K562 (cell line): ENCODE measurements at regions not wholly inside any gene's neighbourhood (a gene's known extent, or its start where the extent isn't known, plus 50 kb on each side); places are given as distances from the start of the nearest gene placed in this dataset.

ENCODE experiments used
- ATAC-seq: fragments of 200-7000 bp; cut with Tn5 transposase; 3 replicates; pipeline ENCODE4 v1.9.1; 2020; ENCODE audit warnings: moderate library complexity
- BruUV-seq: library from RNA; stranded (reverse); fragments of 400-500 nt; replicated peaks from 2 replicates; lab custom pipeline; 2021; lab: Mats Ljungman, UMichigan
- CTCF ChIA-PET: fragments of 300-600 bp; formaldehyde crosslinking; extraction: SDS; loops from one replicate; lab custom pipeline; 2021; ENCODE audit warnings: low intra/inter-chr PET ratio; lab: Yijun Ruan, JAX
- POLR2A ChIA-PET: fragments of 300-600, 350-650 bp; sonication (Branson Sonifier 250); formaldehyde crosslinking; extraction: SDS; loops from one replicate; lab custom pipeline; 2021; ENCODE audit warnings: antibody characterized with exemption, inconsistent platforms; lab: Yijun Ruan, JAX
- DNase-seq, 4 experiments: peaks; one replicate each; pipeline versions ENCODE4 v3.0.0 to v3.0.0-alpha.2; 2011 to 2018; ENCODE audit warnings: low spot score in 3 of 4, mixed read lengths in 3 of 4; ENCODE audit errors: extremely low read depth in 1 of 4
- FAIRE-seq: peaks from 2 replicates; lab custom pipeline; 2011; peaks lifted over from hg19 to GRCh38; lab: Jason Lieb, UNC
- H2AFZ ChIP-seq: 2 replicates; pipeline ENCODE4 v1.6.0; 2011; ENCODE audit warnings: low read depth, low read length, control low read depth, inconsistent platforms
- H3K27ac ChIP-seq: fragments of 200-600 bp; 3 replicates; pipeline ENCODE4 v1.8.0; 2011; ENCODE audit warnings: low read depth, mild to moderate bottlenecking, control low read depth, inconsistent platforms, low read length, moderate library complexity, mixed read lengths; ENCODE audit errors: extremely low read depth
- H3K27me3 ChIP-seq, 2 experiments: fragments of 300-600 bp in 1 of 2; 2 replicates in 1 of 2; 3 replicates in 1 of 2; pipeline versions ENCODE4 v1.6.0 to v1.8.0; 2011; ENCODE audit warnings: inconsistent platforms in 2 of 2, low read length in 2 of 2, mild to moderate bottlenecking in 1 of 2, mixed read lengths in 1 of 2, moderate library complexity in 1 of 2; ENCODE audit not compliant: control insufficient read depth in 2 of 2, insufficient read depth in 2 of 2
- H3K36me3 ChIP-seq: fragments of 300-600 bp; 3 replicates; pipeline ENCODE4 v1.8.0; 2011; ENCODE audit warnings: mild to moderate bottlenecking, low read length, inconsistent platforms; ENCODE audit not compliant: control insufficient read depth, insufficient read depth
- H3K4me1 ChIP-seq, 2 experiments: fragments of 200-600 bp in 1 of 2; replicated peaks in 1 of 2; 2 replicates in 1 of 2; 3 replicates in 1 of 2; pipeline versions ENCODE4 v1.5.1 to v1.8.0; 2011; ENCODE audit warnings: inconsistent platforms in 2 of 2, low read length in 2 of 2, mild to moderate bottlenecking in 1 of 2, mixed read lengths in 1 of 2, moderate library complexity in 1 of 2; ENCODE audit not compliant: control insufficient read depth in 2 of 2, insufficient read depth in 2 of 2
- H3K4me2 ChIP-seq: 2 replicates; pipeline ENCODE4 v1.6.1; 2011; ENCODE audit warnings: low read length, control low read depth, inconsistent platforms, mixed read lengths; ENCODE audit not compliant: insufficient read depth
- H3K4me3 ChIP-seq: fragments of 200-600 bp; sonication (generic), shearing (Covaris generic); 2 replicates; pipeline ENCODE4 v1.5.1; 2016; ENCODE audit warnings: control low read depth, inconsistent platforms
- H3K79me2 ChIP-seq: fragments of 200-600 bp; 3 replicates; pipeline ENCODE4 v1.8.0; 2011; ENCODE audit warnings: low read length, inconsistent platforms; ENCODE audit not compliant: control insufficient read depth, insufficient read depth
- H3K9ac ChIP-seq, 2 experiments: 2 replicates each; pipeline versions ENCODE4 v1.6.0 to v1.6.1; 2011; ENCODE audit warnings: low read depth in 2 of 2, low read length in 2 of 2, control low read depth in 1 of 2, inconsistent platforms in 1 of 2, mild to moderate bottlenecking in 1 of 2, mixed read lengths in 1 of 2; ENCODE audit not compliant: insufficient read depth in 1 of 2
- H3K9me1 ChIP-seq: one replicate; pipeline ENCODE4 v1.6.0; 2011; ENCODE audit warnings: inconsistent platforms, mild to moderate bottlenecking, low read length, moderate library complexity; ENCODE audit not compliant: control insufficient read depth, insufficient read depth
- H3K9me3 ChIP-seq: replicated peaks from 2 replicates; pipeline ENCODE4 v1.5.1; 2011; ENCODE audit warnings: low read depth, low read length, inconsistent platforms; ENCODE audit not compliant: control insufficient read depth, insufficient read depth
- H4K20me1 ChIP-seq: replicated peaks from 2 replicates; pipeline ENCODE4 v1.6.1; 2011; ENCODE audit warnings: low read length, inconsistent platforms, mixed read lengths; ENCODE audit not compliant: control insufficient read depth, insufficient read depth
- DDX20 ChIP-seq: fragments of 450-650 bp; IDR thresholded peaks from 2 replicates; pipeline ENCODE4 v1.6.1; 2016; ENCODE audit warnings: missing genetic modification characterization, low read depth, mild to moderate bottlenecking, missing compliant biosample characterization, moderate library complexity
- EP400 ChIP-seq: fragments of 450-650 bp; IDR thresholded peaks from 2 replicates; pipeline ENCODE4 v1.6.1; 2017; ENCODE audit warnings: antibody characterized with exemption, mild to moderate bottlenecking, moderate library complexity
- POLR2H ChIP-seq: IDR thresholded peaks from 2 replicates; pipeline ENCODE4 v1.6.1; 2016; ENCODE audit warnings: missing genetic modification characterization, low read depth, mild to moderate bottlenecking, control low read depth, missing compliant biosample characterization, moderate library complexity
- RBM39 ChIP-seq: fragments of 200-400 bp; formaldehyde crosslinking; optimal IDR thresholded peaks from 2 replicates; pipeline ENCODE3; 2018; ENCODE audit warnings: low read depth, low read length
- SMAD1 ChIP-seq: fragments of 150-350 bp; IDR thresholded peaks from 2 replicates; pipeline ENCODE4 v1.6.1; 2014; ENCODE audit warnings: low read length, low read depth; ENCODE audit not compliant: partially characterized antibody
- SMC3 ChIP-seq: conservative IDR thresholded peaks from 2 replicates; pipeline ENCODE4 v1.6.1; 2011; ENCODE audit warnings: low read depth, low read length, improper control_type of control experiment; ENCODE audit not compliant: insufficient read depth
- SP2 ChIP-seq: IDR thresholded peaks from 2 replicates; pipeline ENCODE4 v1.6.1; 2011; ENCODE audit warnings: mild to moderate bottlenecking, low read depth, low read length, moderate library complexity; ENCODE audit not compliant: poor library complexity, severe bottlenecking; ENCODE audit errors: extremely low read depth
- ZBTB1 ChIP-seq: sonication (generic); formaldehyde crosslinking; IDR thresholded peaks from 2 replicates; pipeline ENCODE4 v1.8.1; 2023; ENCODE audit warnings: missing genetic modification reagents, low read depth, mild to moderate bottlenecking, borderline replicate concordance
- ZNF174 ChIP-seq: fragments of 250-450 bp; sonication (Bioruptor Pico); IDR thresholded peaks from 2 replicates; pipeline ENCODE4 v1.4.0; 2020; ENCODE audit warnings: mild to moderate bottlenecking
- ZNF253 ChIP-seq: fragments of 250-450 bp; sonication (Bioruptor Pico); conservative IDR thresholded peaks from 2 replicates; pipeline ENCODE4 v1.6.1; 2021; ENCODE audit warnings: mild to moderate bottlenecking
- ZNF589 ChIP-seq: fragments of 200-800 bp; sonication (Bioruptor generic); IDR thresholded peaks from 2 replicates; pipeline ENCODE4 v1.6.1; 2016; ENCODE audit warnings: low read depth, missing genetic modification characterization, missing compliant biosample characterization
- ZNF699 ChIP-seq: fragments of 250-450 bp; sonication (Bioruptor Pico); IDR thresholded peaks from 2 replicates; pipeline ENCODE4 v1.8.0; 2021; ENCODE audit warnings: mild to moderate bottlenecking, moderate library complexity; ENCODE audit not compliant: insufficient replicate concordance
- WGBS: fragments of 100-300 bp; shearing (Covaris generic); methylation state at CpG from one replicate; pipeline ENCODE4 v1.1.6; 2016; ENCODE audit warnings: low coverage, mixed read lengths; ENCODE audit not compliant: insufficient coverage; ENCODE audit errors: missing lambda C conversion rate; 5-methylcytosine and 5-hydroxymethylcytosine counted together
- in situ Hi-C: fragments of 300-500 bp; cut with MboI; formaldehyde crosslinking; loops from 4 replicates; pipeline ENCODE4 v1.15.0; 2018; ENCODE audit warnings: inconsistent platforms, mixed read lengths
- intact Hi-C: fragments of 100-400 bp; cut with micrococcal nuclease; formaldehyde crosslinking; loops from 2 replicates; pipeline ENCODE4 v1.14.2; 2022
- TF ChIP-seq, protein P1 (sequence below): fragments of 250-450 bp; sonication (Bioruptor Pico); IDR thresholded peaks from 2 replicates; pipeline ENCODE4 v1.4.0; 2020; ENCODE audit warnings: borderline replicate concordance
- TF ChIP-seq, protein P2 (sequence below): sonication (generic); IDR thresholded peaks from 2 replicates; pipeline ENCODE4 v1.6.1; 2016
- TF ChIP-seq, protein P3 (sequence below), 2 experiments: IDR thresholded peaks in 1 of 2; conservative IDR thresholded peaks in 1 of 2; 2 replicates each; pipeline ENCODE4 v1.6.1; 2016; ENCODE audit warnings: low read depth in 2 of 2, mild to moderate bottlenecking in 1 of 2, missing compliant biosample characterization in 1 of 2, missing genetic modification characterization in 1 of 2, moderate library complexity in 1 of 2

DNA sequence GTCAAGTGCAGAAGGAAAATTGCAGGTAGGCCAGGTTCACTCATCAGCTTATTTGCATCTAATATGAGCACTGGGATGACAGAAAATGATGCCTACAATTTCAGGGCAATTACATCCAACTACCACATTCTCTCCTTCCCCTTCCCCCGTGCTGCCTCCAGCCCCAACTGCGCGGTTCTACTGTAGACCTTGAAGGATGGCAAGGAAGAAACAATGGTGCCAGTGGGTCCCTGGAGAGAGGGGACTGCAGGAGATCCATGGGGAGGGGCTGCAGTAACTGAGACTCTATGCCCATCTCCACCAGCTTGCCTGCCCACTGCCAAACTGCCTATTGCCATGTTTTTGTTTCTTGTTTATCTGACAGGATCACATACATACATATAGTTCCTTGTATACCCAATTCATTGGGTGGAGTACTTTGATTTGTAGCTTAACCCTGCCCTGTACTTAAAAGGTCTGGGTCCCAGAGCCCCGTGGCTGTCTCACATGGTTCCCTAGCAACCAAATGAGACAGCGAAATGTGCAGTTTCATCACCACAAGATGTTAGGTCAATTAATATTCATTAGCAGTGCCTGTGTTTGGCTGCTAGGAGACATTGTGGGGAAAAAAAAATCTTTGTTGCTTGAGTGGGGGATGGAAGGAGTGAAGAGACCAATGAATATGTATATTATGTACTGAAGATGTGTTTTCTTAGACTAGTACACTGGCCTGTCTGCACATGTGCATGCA lies 253.5 kb upstream of the PLET1 start:
- Histone ChIP-seq H3K9ac (no peak overlapping the region), H4K20me1 (no peaks in the 10 kb centered on the region), H3K9me1 (no peaks in the 10 kb centered on the region), H3K9me3 (no peaks in the 10 kb centered on the region), H3K27ac (no peak overlapping the region), H3K79me2 (no peaks in the 10 kb centered on the region), H2AFZ (no peak overlapping the region), H3K27me3 (no peaks in the 10 kb centered on the region; a peak in 2 of 5 replicates), H3K4me2 (no peak overlapping the region), H3K4me3 (no peak overlapping the region), H3K4me1 (no peaks in the 10 kb centered on the region), H3K36me3 (no peaks in the 10 kb centered on the region)
- FAIRE-seq (no peak), DNase-seq (no peak), ATAC-seq (no peak)
- in situ Hi-C loops (no loop called here), intact Hi-C loops (no loop called here)
- 1% methylated on average over 5 of the region's 5 CpGs for WGBS
- CTCF ChIA-PET = no interaction called here
- BruUV-seq = no TSS peak
- POLR2A ChIA-PET = interaction anchor here (0.6 kb wide), 1 partner anchor 88 kb away, joined by 3 read pairs; no protein-coding TSS in a partner anchor
- TF ChIP-seq ZNF253 (CRISPR knock-in tag) (no peak), SMAD1 (no peak), ZNF174 (CRISPR knock-in tag) (no peak), ZBTB1 (CRISPR knock-in tag) (no peak), ZNF699 (CRISPR knock-in tag) (no peak), SP2 (no peak), ZNF589 (no peak), DDX20 (tag) (no peak), EP400 (no peak), POLR2H (tag) (no peak), SMC3 (no peak), RBM39 (no peak)
- TF ChIP-seq, protein P1, sequence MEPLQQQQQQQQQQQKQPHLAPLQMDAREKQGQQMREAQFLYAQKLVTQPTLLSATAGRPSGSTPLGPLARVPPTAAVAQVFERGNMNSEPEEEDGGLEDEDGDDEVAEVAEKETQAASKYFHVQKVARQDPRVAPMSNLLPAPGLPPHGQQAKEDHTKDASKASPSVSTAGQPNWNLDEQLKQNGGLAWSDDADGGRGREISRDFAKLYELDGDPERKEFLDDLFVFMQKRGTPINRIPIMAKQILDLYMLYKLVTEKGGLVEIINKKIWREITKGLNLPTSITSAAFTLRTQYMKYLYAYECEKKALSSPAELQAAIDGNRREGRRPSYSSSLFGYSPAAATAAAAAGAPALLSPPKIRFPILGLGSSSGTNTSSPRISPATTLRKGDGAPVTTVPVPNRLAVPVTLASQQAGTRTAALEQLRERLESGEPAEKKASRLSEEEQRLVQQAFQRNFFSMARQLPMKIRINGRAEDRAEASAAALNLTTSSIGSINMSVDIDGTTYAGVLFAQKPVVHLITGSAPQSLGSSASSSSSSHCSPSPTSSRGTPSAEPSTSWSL = no peak
- TF ChIP-seq, protein P2, sequence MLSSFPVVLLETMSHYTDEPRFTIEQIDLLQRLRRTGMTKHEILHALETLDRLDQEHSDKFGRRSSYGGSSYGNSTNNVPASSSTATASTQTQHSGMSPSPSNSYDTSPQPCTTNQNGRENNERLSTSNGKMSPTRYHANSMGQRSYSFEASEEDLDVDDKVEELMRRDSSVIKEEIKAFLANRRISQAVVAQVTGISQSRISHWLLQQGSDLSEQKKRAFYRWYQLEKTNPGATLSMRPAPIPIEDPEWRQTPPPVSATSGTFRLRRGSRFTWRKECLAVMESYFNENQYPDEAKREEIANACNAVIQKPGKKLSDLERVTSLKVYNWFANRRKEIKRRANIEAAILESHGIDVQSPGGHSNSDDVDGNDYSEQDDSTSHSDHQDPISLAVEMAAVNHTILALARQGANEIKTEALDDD = no peak
- TF ChIP-seq, protein P3, sequence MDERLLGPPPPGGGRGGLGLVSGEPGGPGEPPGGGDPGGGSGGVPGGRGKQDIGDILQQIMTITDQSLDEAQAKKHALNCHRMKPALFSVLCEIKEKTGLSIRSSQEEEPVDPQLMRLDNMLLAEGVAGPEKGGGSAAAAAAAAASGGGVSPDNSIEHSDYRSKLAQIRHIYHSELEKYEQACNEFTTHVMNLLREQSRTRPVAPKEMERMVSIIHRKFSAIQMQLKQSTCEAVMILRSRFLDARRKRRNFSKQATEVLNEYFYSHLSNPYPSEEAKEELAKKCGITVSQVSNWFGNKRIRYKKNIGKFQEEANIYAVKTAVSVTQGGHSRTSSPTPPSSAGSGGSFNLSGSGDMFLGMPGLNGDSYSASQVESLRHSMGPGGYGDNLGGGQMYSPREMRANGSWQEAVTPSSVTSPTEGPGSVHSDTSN (CRISPR knock-in tag; IDR thresholded peaks at IDR 0.05; ENCODE audit: low read depth) = no peak
- TF ChIP-seq, protein P3 (tag; conservative IDR thresholded peaks at IDR 0.05; ENCODE audit: low read depth) = no peak
